ENCODE measurements at regions not wholly inside any gene's neighbourhood (a gene's known extent, or its start where the extent isn't known, plus 50 kb on each side); places are given as distances from the start of the nearest gene placed in this dataset.
"Not testable (repeated sequence)": the region's sequence is repeated elsewhere in the genome, so short reads cannot be mapped to it uniquely, and the experiment has no call there.

GRCh38 chr5:67561151-67561932 lies 364.7 kb upstream of the CD180 start:
- no peak for DNase-seq (ENCODE audit: low spot score)

- no peak for DNase-seq (ENCODE audit: low spot score)
These were observed 356.2 kb upstream of the CD180 start for GRCh38 chr5:67552773-67553172.

- DNase-seq (ENCODE audit: low spot score) = no peak
These were observed 353.3 kb upstream of the CD180 start for GRCh38 chr5:67549947-67550346.

- no peak for DNase-seq (ENCODE audit: low spot score)
These were observed 352.7 kb upstream of the CD180 start for GRCh38 chr5:67549296-67549618.

- DNase-seq (ENCODE audit: low spot score) = no peak
These were observed 352.1 kb upstream of the CD180 start for GRCh38 chr5:67548520-67549295.

GRCh38 chr5:67547682-67548081 lies 351.1 kb upstream of the CD180 start:
- no peak for DNase-seq (ENCODE audit: low spot score)

- not testable (repeated sequence) for DNase-seq (ENCODE audit: low spot score)
These were observed 348.3 kb upstream of the CD180 start for GRCh38 chr5:67544942-67545341.

- DNase-seq (ENCODE audit: low spot score) = no peak
These were observed 347.2 kb upstream of the CD180 start for GRCh38 chr5:67543720-67544270.

- no peak for DNase-seq (ENCODE audit: low spot score)
These were observed 345.9 kb upstream of the CD180 start for GRCh38 chr5:67542479-67542878.

GRCh38 chr5:67541875-67542274 lies 345.3 kb upstream of the CD180 start:
- DNase-seq (ENCODE audit: low spot score) = no peak

- no peak for DNase-seq (ENCODE audit: low spot score)
These were observed 342.4 kb upstream of the CD180 start for GRCh38 chr5:67538855-67539506.

- DNase-seq (ENCODE audit: low spot score) = no peak
These were observed 341.0 kb upstream of the CD180 start for GRCh38 chr5:67537439-67538148.

- DNase-seq (ENCODE audit: low spot score) = no peak
These were observed 340.3 kb upstream of the CD180 start for GRCh38 chr5:67536866-67537265.

GRCh38 chr5:67530609-67531255 lies 334.1 kb upstream of the CD180 start:
- no peak for DNase-seq (ENCODE audit: low spot score)

- no peak for DNase-seq (ENCODE audit: low spot score)
These were observed 332.4 kb upstream of the CD180 start for GRCh38 chr5:67528953-67529352.

GRCh38 chr5:67526793-67527192 lies 330.2 kb upstream of the CD180 start:
- no peak for DNase-seq (ENCODE audit: low spot score)

- DNase-seq (ENCODE audit: low spot score) = no peak
These were observed 323.7 kb upstream of the CD180 start for GRCh38 chr5:67520161-67520908.

- DNase-seq (ENCODE audit: low spot score) = no peak
These were observed 321.6 kb upstream of the CD180 start for GRCh38 chr5:67518227-67518626.

GRCh38 chr5:67516948-67517565 lies 320.5 kb upstream of the CD180 start:
- DNase-seq (ENCODE audit: low spot score) = no peak

- DNase-seq (ENCODE audit: low spot score) = no peak
These were observed 319.2 kb upstream of the CD180 start for GRCh38 chr5:67515762-67516161.
